Upper lobe of left lung (tissue), 6 donors: ENCODE measurements at regions not wholly inside any gene's neighbourhood (a gene's known extent, or its start where the extent isn't known, plus 50 kb on each side); places are given as distances from the start of the nearest gene placed in this dataset.

ENCODE experiments used
- ATAC-seq, 2 donors: fragments of 200-7000 bp; cut with Tn5 transposase; one replicate each; pipeline ENCODE4 v1.9.1; 2022; ENCODE audit warnings: mild to moderate bottlenecking in 2 of 2, moderate library complexity in 2 of 2; ENCODE audit not compliant: low FRiP score in 2 of 2
- DNase-seq, 2 donors: peaks; one replicate each; pipeline ENCODE4 v3.0.0-alpha.2; 2019 to 2020
- H3K27ac ChIP-seq, 4 donors: fragments of 200-600 bp; sonication (generic); one replicate each; pipeline ENCODE4 v1.5.1; 2016 to 2019
- H3K27me3 ChIP-seq, 4 donors: fragments of 200-600 bp; sonication (generic); one replicate each; pipeline ENCODE4 v1.5.1; 2017 to 2019
- H3K36me3 ChIP-seq, 4 donors: fragments of 200-600 bp; sonication (generic); one replicate each; pipeline ENCODE4 v1.5.1; 2016 to 2019
- H3K4me1 ChIP-seq, 4 donors: fragments of 200-600 bp; sonication (generic); one replicate each; pipeline ENCODE4 v1.5.1; 2018 to 2019
- H3K4me3 ChIP-seq, 4 donors: fragments of 200-600 bp; sonication (generic); one replicate each; pipeline ENCODE4 v1.5.1; 2017 to 2019; ENCODE audit warnings: mild to moderate bottlenecking in 2 of 4, moderate library complexity in 1 of 4
- H3K9me3 ChIP-seq, 4 donors: fragments of 200-600 bp; sonication (generic); one replicate each; pipeline ENCODE4 v1.5.1; 2018 to 2019
- CTCF ChIP-seq, 6 experiments: fragments of 450-650 bp in 4 of 6; fragments of 200-600 bp in 2 of 6; sonication (generic) in 2 of 6; IDR thresholded peaks; one replicate each; pipeline ENCODE4 v1.5.1; 2016 to 2019; ENCODE audit warnings: antibody characterized with exemption in 6 of 6
- EP300 ChIP-seq, 4 donors: sonication (generic); formaldehyde crosslinking; IDR thresholded peaks; one replicate each; pipeline ENCODE4 v1.5.1; 2017; ENCODE audit warnings: antibody characterized with exemption in 4 of 4, control low read depth in 2 of 4
- POLR2A ChIP-seq, 4 donors: fragments of 450-650 bp; IDR thresholded peaks; one replicate each; pipeline ENCODE4 v1.5.1; 2016 to 2017; ENCODE audit warnings: antibody characterized with exemption in 4 of 4, mild to moderate bottlenecking in 2 of 4
- POLR2AphosphoS5 ChIP-seq, 2 donors: sonication (generic); formaldehyde crosslinking; IDR thresholded peaks; one replicate each; pipeline ENCODE4 v1.5.1; 2017; ENCODE audit warnings: antibody characterized with exemption in 2 of 2
- WGBS, 2 donors: methylation state at CpG; one replicate each; pipeline ENCODE4 v1.1.5; 2017 to 2018; 5-methylcytosine and 5-hydroxymethylcytosine counted together
- donor health status: DM: no; HTN: no; CAD: no; lungs with moderate emphysema.
- donor health status: DM: no; HTN: yes; CAD: no; lungs with severe emphysema.

GRCh38 chr5:128014578-128014977, 69.0 kb upstream of the SLC12A2 start:
- H3K36me3 ChIP-seq = no peaks in the 10 kb centered on the region
- 48% methylated on average over 2 of the region's 2 CpGs for WGBS, 2 donors
- no peak overlapping the region for H3K27ac ChIP-seq
- H3K4me1 ChIP-seq = no peaks in the 10 kb centered on the region
- H3K9me3 ChIP-seq = no peaks in the 10 kb centered on the region
- H3K4me3 ChIP-seq = no peak overlapping the region
- no peaks in the 10 kb centered on the region for H3K27me3 ChIP-seq
- no peak for ATAC-seq
- TF ChIP-seq CTCF (IDR thresholded peaks at IDR 0.05) (no peak), POLR2A (IDR thresholded peaks at IDR 0.05) (no peak), POLR2AphosphoS5 (IDR thresholded peaks at IDR 0.05) (no peak), EP300 (IDR thresholded peaks at IDR 0.05) (no peak)
- no peak for DNase-seq

- ATAC-seq (no peak), DNase-seq (no peak)
- WGBS, 2 donors = 78% methylated on average over 1 of the region's 1 CpG
- Histone ChIP-seq H3K27me3 (no peaks in the 10 kb centered on the region), H3K36me3 (no peaks in the 10 kb centered on the region), H3K4me3 (no peak overlapping the region), H3K4me1 (no peaks in the 10 kb centered on the region), H3K9me3 (no peaks in the 10 kb centered on the region), H3K27ac (no peak overlapping the region)
- TF ChIP-seq CTCF (IDR thresholded peaks at IDR 0.05) = no peak
- TF ChIP-seq POLR2AphosphoS5 (IDR thresholded peaks at IDR 0.05) = no peak
- no peak for TF ChIP-seq EP300 (IDR thresholded peaks at IDR 0.05)
- no peak for TF ChIP-seq POLR2A (IDR thresholded peaks at IDR 0.05)
These were observed 68.1 kb upstream of the SLC12A2 start for GRCh38 chr5:128015478-128015877.

GRCh38 chr5:128015978-128016377, 67.6 kb upstream of the SLC12A2 start:
- no peaks in the 10 kb centered on the region for H3K27me3 ChIP-seq
- H3K36me3 ChIP-seq = no peaks in the 10 kb centered on the region
- ATAC-seq (no peak), DNase-seq (no peak)
- peak in 1 of 4 donors; percentile 19 for TF ChIP-seq EP300 (IDR thresholded peaks at IDR 0.05)
- TF ChIP-seq CTCF (IDR thresholded peaks at IDR 0.05) = no peak
- 81 to 85% methylated on average over 1 of the region's 1 CpG for WGBS, 2 donors
- no peaks in the 10 kb centered on the region for H3K4me1 ChIP-seq
- no peak overlapping the region for H3K27ac ChIP-seq
- H3K9me3 ChIP-seq = no peaks in the 10 kb centered on the region
- no peak overlapping the region for H3K4me3 ChIP-seq

- Histone ChIP-seq H3K27ac (no peak overlapping the region), H3K4me3 (no peak overlapping the region), H3K27me3 (no peaks in the 10 kb centered on the region), H3K4me1 (no peaks in the 10 kb centered on the region), H3K36me3 (no peaks in the 10 kb centered on the region), H3K9me3 (no peaks in the 10 kb centered on the region)
- TF ChIP-seq CTCF (IDR thresholded peaks at IDR 0.05) (no peak), EP300 (IDR thresholded peaks at IDR 0.05) (no peak), POLR2A (IDR thresholded peaks at IDR 0.05) (no peak)
- DNase-seq = no peak
- ATAC-seq = no peak
- 96 to 100% methylated on average over 1 of the region's 1 CpG for WGBS, 2 donors
These were observed 64.2 kb upstream of the SLC12A2 start for GRCh38 chr5:128019391-128019790.

- H3K4me1 ChIP-seq = no peaks in the 10 kb centered on the region
- no peak overlapping the region for H3K4me3 ChIP-seq
- no peaks in the 10 kb centered on the region for H3K27me3 ChIP-seq
- H3K27ac ChIP-seq = no peak overlapping the region
- no peak for DNase-seq
- TF ChIP-seq POLR2AphosphoS5 (IDR thresholded peaks at IDR 0.05) (no peak), EP300 (IDR thresholded peaks at IDR 0.05) (no peak), POLR2A (IDR thresholded peaks at IDR 0.05) (no peak), CTCF (IDR thresholded peaks at IDR 0.05) (no peak)
- WGBS, 2 donors = 86 to 100% methylated on average over 1 of the region's 1 CpG
- no peaks in the 10 kb centered on the region for H3K36me3 ChIP-seq
- no peak for ATAC-seq
- no peaks in the 10 kb centered on the region for H3K9me3 ChIP-seq
These were observed 63.6 kb upstream of the SLC12A2 start for GRCh38 chr5:128020012-128020411.
